Liver (tissue), 3 donors: ENCODE measurements at regions not wholly inside any gene's neighbourhood (a gene's known extent, or its start where the extent isn't known, plus 50 kb on each side); places are given as distances from the start of the nearest gene placed in this dataset.

Source experiments
- JUND ChIP-seq, 2 donors: IDR thresholded peaks; 2 replicates each; pipeline ENCODE4 v1.6.1; 2016; ENCODE audit warnings: antibody characterized with exemption in 2 of 2
- SP1 ChIP-seq: IDR thresholded peaks from 2 replicates; pipeline ENCODE4 v1.6.1; 2018; ENCODE audit warnings: antibody characterized with exemption, mild to moderate bottlenecking
- TAF1 ChIP-seq: conservative IDR thresholded peaks from 2 replicates; pipeline ENCODE4 v1.6.1; 2016; ENCODE audit warnings: antibody characterized with exemption, mild to moderate bottlenecking
- TF ChIP-seq, protein P1 (sequence below): fragments of 150-350 bp; IDR thresholded peaks from 2 replicates; pipeline ENCODE4 v1.5.1; 2017; ENCODE audit warnings: improper control_type of control experiment, low read depth, low read length; ENCODE audit not compliant: missing input control
- TF ChIP-seq, protein P2 (sequence below): IDR thresholded peaks from 2 replicates; pipeline ENCODE4 v1.6.1; 2016; ENCODE audit warnings: antibody characterized with exemption
- donor health status: healthy.
- donor health status: healthy.

DNA sequence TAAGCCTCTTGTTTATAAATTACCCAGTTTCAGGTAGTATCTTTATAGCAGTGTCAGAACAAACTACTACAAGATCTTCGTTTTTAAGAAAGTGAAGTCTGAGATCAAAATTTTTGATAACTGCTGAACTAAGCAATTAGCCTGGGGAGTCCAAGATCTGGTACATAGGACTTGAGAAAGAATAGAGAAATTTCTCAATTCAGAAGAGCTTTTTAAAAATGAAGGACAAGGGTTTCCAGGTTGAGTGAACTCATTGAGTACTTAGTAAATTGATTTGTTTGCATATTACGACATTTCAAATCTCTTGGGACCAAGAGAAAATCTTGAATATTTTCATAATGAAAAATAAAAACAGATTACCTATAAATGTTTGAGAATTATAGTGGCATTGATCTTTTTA lies 386.6 kb upstream of the THRB start:
- TF ChIP-seq, protein P1, sequence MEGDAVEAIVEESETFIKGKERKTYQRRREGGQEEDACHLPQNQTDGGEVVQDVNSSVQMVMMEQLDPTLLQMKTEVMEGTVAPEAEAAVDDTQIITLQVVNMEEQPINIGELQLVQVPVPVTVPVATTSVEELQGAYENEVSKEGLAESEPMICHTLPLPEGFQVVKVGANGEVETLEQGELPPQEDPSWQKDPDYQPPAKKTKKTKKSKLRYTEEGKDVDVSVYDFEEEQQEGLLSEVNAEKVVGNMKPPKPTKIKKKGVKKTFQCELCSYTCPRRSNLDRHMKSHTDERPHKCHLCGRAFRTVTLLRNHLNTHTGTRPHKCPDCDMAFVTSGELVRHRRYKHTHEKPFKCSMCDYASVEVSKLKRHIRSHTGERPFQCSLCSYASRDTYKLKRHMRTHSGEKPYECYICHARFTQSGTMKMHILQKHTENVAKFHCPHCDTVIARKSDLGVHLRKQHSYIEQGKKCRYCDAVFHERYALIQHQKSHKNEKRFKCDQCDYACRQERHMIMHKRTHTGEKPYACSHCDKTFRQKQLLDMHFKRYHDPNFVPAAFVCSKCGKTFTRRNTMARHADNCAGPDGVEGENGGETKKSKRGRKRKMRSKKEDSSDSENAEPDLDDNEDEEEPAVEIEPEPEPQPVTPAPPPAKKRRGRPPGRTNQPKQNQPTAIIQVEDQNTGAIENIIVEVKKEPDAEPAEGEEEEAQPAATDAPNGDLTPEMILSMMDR: no peak
- TF ChIP-seq TAF1 (no peak), JUND (IDR thresholded peaks at IDR 0.05) (no peak), SP1 (no peak)
- TF ChIP-seq, protein P2, sequence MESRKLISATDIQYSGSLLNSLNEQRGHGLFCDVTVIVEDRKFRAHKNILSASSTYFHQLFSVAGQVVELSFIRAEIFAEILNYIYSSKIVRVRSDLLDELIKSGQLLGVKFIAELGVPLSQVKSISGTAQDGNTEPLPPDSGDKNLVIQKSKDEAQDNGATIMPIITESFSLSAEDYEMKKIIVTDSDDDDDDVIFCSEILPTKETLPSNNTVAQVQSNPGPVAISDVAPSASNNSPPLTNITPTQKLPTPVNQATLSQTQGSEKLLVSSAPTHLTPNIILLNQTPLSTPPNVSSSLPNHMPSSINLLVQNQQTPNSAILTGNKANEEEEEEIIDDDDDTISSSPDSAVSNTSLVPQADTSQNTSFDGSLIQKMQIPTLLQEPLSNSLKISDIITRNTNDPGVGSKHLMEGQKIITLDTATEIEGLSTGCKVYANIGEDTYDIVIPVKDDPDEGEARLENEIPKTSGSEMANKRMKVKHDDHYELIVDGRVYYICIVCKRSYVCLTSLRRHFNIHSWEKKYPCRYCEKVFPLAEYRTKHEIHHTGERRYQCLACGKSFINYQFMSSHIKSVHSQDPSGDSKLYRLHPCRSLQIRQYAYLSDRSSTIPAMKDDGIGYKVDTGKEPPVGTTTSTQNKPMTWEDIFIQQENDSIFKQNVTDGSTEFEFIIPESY: no peak
